Osteoblast (primary cell): ENCODE measurements at regions not wholly inside any gene's neighbourhood (a gene's known extent, or its start where the extent isn't known, plus 50 kb on each side); places are given as distances from the start of the nearest gene placed in this dataset.

Experiments used
- DNase-seq: peaks from one replicate; pipeline ENCODE4 v3.0.0; 2011; ENCODE audit warnings: low spot score, mixed read lengths; ENCODE audit not compliant: insufficient read length; ENCODE audit errors: missing footprints
- H2AFZ ChIP-seq: 2 replicates; pipeline ENCODE4 v1.6.0; 2011; ENCODE audit warnings: mild to moderate bottlenecking, low read length
- H3K27ac ChIP-seq: 2 replicates; pipeline ENCODE4 v1.5.1; 2011; ENCODE audit warnings: mild to moderate bottlenecking, low read depth, low read length, moderate library complexity
- H3K27me3 ChIP-seq: 2 replicates; pipeline ENCODE4 v1.6.0; 2012; ENCODE audit warnings: mild to moderate bottlenecking, control low read depth, inconsistent platforms, low read length, moderate library complexity; ENCODE audit not compliant: insufficient read depth
- H3K36me3 ChIP-seq: 2 replicates; pipeline ENCODE4 v1.5.1; 2011; ENCODE audit warnings: mild to moderate bottlenecking, low read length, control low read depth, moderate library complexity; ENCODE audit not compliant: insufficient read depth
- H3K4me1 ChIP-seq: 2 replicates; pipeline ENCODE4 v1.5.1; 2011; ENCODE audit warnings: mild to moderate bottlenecking, low read length, control low read depth, moderate library complexity; ENCODE audit not compliant: insufficient read depth
- H3K4me2 ChIP-seq: 2 replicates; pipeline ENCODE4 v1.6.0; 2011; ENCODE audit warnings: mild to moderate bottlenecking, low read length; ENCODE audit not compliant: insufficient read depth
- H3K4me3 ChIP-seq: fragments of 200-600 bp; sonication (generic); 3 replicates; pipeline ENCODE4 v1.5.1; 2012; ENCODE audit warnings: mild to moderate bottlenecking, low read length, inconsistent platforms; ENCODE audit not compliant: insufficient read depth
- H3K79me2 ChIP-seq: 2 replicates; pipeline ENCODE4 v1.6.0; 2012; ENCODE audit warnings: mild to moderate bottlenecking, low read length, control low read depth, inconsistent platforms; ENCODE audit not compliant: insufficient read depth
- H3K9me3 ChIP-seq: 2 replicates; pipeline ENCODE4 v1.5.1; 2011; ENCODE audit warnings: low read depth, low read length, control low read depth
- H4K20me1 ChIP-seq: 2 replicates; pipeline ENCODE4 v1.6.0; 2012; ENCODE audit warnings: mild to moderate bottlenecking, low read length, control low read depth; ENCODE audit not compliant: insufficient read depth
- TF ChIP-seq, protein P1 (sequence below): IDR thresholded peaks from 2 replicates; pipeline ENCODE4 v1.5.1; 2011; ENCODE audit warnings: mild to moderate bottlenecking, low read depth, low read length, moderate library complexity; ENCODE audit errors: extremely low read depth

DNA sequence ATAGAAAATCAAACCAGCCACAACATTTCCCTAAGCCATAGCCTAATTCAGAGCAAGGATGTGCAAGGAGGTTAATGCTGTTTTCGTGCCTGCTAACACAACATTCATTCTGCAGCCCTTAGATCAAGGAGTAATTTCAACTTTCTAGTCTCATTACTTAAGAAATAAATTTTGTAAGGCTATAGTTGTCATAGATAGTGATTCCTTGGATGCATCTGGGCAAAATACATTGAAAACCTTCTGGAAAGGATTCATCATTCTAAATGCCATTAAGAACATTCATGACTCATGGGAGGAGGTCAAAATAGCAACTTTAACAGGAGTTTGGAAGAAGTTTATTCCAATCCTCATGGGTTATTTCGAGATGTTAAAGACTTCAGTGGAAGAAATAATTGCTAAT lies 283.2 kb downstream of the RPAP3 start:
- H4K20me1 ChIP-seq, result no peaks in the 10 kb centered on the region
- no peak overlapping the region for H3K4me3 ChIP-seq
- H3K79me2 ChIP-seq, result no peaks in the 10 kb centered on the region
- no peak overlapping the region for H2AFZ ChIP-seq
- H3K4me2 ChIP-seq, result no peak overlapping the region
- no peaks in the 10 kb centered on the region for H3K27me3 ChIP-seq
- H3K4me1 ChIP-seq, result peaks cover 5% of the 10 kb centered on the region
- H3K27ac ChIP-seq, result no peak overlapping the region
- H3K36me3 ChIP-seq, result no peaks in the 10 kb centered on the region
- no peak for DNase-seq
- TF ChIP-seq, protein P1, sequence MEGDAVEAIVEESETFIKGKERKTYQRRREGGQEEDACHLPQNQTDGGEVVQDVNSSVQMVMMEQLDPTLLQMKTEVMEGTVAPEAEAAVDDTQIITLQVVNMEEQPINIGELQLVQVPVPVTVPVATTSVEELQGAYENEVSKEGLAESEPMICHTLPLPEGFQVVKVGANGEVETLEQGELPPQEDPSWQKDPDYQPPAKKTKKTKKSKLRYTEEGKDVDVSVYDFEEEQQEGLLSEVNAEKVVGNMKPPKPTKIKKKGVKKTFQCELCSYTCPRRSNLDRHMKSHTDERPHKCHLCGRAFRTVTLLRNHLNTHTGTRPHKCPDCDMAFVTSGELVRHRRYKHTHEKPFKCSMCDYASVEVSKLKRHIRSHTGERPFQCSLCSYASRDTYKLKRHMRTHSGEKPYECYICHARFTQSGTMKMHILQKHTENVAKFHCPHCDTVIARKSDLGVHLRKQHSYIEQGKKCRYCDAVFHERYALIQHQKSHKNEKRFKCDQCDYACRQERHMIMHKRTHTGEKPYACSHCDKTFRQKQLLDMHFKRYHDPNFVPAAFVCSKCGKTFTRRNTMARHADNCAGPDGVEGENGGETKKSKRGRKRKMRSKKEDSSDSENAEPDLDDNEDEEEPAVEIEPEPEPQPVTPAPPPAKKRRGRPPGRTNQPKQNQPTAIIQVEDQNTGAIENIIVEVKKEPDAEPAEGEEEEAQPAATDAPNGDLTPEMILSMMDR, result no peak
- H3K9me3 ChIP-seq, result no peaks in the 10 kb centered on the region

DNA sequence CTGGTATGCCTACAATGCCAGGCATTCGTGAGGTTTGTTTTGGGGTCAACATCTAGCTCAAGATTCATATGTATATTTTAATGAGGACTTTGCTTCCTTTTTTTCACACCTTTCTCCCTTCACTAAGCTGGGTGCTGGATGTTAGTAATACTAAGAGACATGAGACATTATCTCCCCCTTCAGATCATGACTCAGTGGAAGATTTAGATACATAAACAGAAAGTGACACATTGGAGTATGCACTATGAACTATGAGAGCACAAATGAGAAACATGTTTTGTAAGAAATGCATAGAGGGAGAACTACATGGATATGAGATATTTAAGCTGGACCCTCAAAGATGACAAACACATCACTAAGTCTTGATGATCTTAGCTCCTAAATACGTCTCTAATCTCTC lies 286.3 kb downstream of the RPAP3 start:
- H3K27me3 ChIP-seq, result no peaks in the 10 kb centered on the region
- H2AFZ ChIP-seq, result no peak overlapping the region
- peak; percentile 90 for DNase-seq
- no peaks in the 10 kb centered on the region for H4K20me1 ChIP-seq
- peak overlapping the region; percentile 8 for H3K4me2 ChIP-seq
- no peak overlapping the region for H3K4me3 ChIP-seq
- TF ChIP-seq, protein P1, result no peak
- H3K36me3 ChIP-seq, result no peaks in the 10 kb centered on the region
- H3K79me2 ChIP-seq, result no peaks in the 10 kb centered on the region
- no peaks in the 10 kb centered on the region for H3K9me3 ChIP-seq
- H3K4me1 ChIP-seq, result peaks cover 5% of the 10 kb centered on the region
- H3K27ac ChIP-seq, result no peak overlapping the region

- Histone ChIP-seq H3K79me2 (no peaks in the 10 kb centered on the region), H3K36me3 (no peaks in the 10 kb centered on the region), H3K4me2 (no peak overlapping the region), H3K27me3 (no peaks in the 10 kb centered on the region), H4K20me1 (no peaks in the 10 kb centered on the region), H3K27ac (no peak overlapping the region), H3K9me3 (no peaks in the 10 kb centered on the region), H2AFZ (no peak overlapping the region), H3K4me3 (no peak overlapping the region), H3K4me1 (peaks cover 10% of the 10 kb centered on the region)
- TF ChIP-seq, protein P1, result no peak
- DNase-seq, result no peak
These were observed 287.9 kb downstream of the RPAP3 start for GRCh38 chr12:47417955-47418354.

DNA sequence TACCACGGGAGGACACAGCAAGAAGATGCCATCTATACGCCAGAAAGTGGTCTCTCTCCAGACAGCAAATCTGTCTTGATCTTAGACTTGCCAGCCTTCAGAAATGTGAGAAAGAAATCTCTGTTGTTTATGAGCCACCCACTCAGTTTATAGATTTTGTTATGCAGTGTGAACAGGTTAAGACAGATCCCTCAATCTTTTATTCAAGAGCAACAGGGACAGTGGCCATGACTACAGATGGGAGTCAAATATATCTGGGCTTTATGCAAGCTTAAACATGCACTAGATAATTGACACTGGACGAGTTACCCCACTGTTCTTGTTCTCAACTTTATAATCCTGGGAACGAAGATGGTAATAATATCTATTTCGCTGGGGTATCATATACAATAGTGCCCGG lies 288.7 kb downstream of the RPAP3 start:
- H3K79me2 ChIP-seq, result no peaks in the 10 kb centered on the region
- no peaks in the 10 kb centered on the region for H3K36me3 ChIP-seq
- H3K4me3 ChIP-seq, result no peak overlapping the region
- TF ChIP-seq, protein P1, result no peak
- no peaks in the 10 kb centered on the region for H3K27me3 ChIP-seq
- H4K20me1 ChIP-seq, result no peaks in the 10 kb centered on the region
- H3K27ac ChIP-seq, result no peak overlapping the region
- H3K4me1 ChIP-seq, result peaks cover 10% of the 10 kb centered on the region
- no peak overlapping the region for H2AFZ ChIP-seq
- H3K9me3 ChIP-seq, result no peaks in the 10 kb centered on the region
- no peak for DNase-seq
- H3K4me2 ChIP-seq, result no peak overlapping the region
